HEK293 (cell line): ENCODE measurements at regions not wholly inside any gene's neighbourhood (a gene's known extent, or its start where the extent isn't known, plus 50 kb on each side); places are given as distances from the start of the nearest gene placed in this dataset.

Experiments
- CTCF ChIP-seq: fragments of 450-650 bp; formaldehyde crosslinking; IDR thresholded peaks from 2 replicates; pipeline ENCODE4 v1.5.1; 2016; ENCODE audit warnings: missing biosample characterization, missing genetic modification characterization
- ZNF704 ChIP-seq: fragments of 450-650 bp; formaldehyde crosslinking; IDR thresholded peaks from 2 replicates; pipeline ENCODE4 v1.5.1; 2016; ENCODE audit warnings: missing biosample characterization, missing genetic modification characterization

DNA sequence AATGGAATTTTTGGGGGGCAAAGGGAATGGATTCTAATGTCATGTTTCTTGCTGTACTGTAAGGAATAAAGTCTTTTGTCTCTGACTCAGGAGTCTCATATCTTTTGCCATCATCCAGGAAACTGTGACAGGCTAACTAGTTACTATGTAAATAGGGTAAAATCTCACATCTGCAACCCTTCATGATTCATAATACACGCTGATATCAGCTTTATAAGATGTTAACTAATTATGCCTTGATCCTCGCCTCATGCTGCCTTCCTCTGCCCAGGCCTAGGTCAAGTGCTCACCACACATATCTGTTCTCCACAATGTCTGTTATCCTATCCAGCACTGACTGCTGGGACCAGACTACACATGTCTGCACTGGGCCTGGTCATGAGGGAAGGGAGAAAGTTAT, 81.3 kb upstream of the CXCL12 start:
- TF ChIP-seq CTCF (tag by site-specific recombination) (no peak), ZNF704 (tag by site-specific recombination) (no peak)
